WTC11 (cell line): ENCODE measurements at regions not wholly inside any gene's neighbourhood (a gene's known extent, or its start where the extent isn't known, plus 50 kb on each side); places are given as distances from the start of the nearest gene placed in this dataset.

Source experiments
- ATAC-seq: fragments of 200-7000 bp; cut with Tn5 transposase; 2 replicates; pipeline ENCODE4 v1.10.0; 2021; ENCODE audit warnings: mild to moderate bottlenecking, moderate library complexity
- CTCF ChIA-PET: fragments of 300-600 bp; sonication (Branson Sonifier 250); formaldehyde crosslinking; loops from one replicate; lab custom pipeline; 2021; ENCODE audit warnings: antibody characterized with exemption; lab: Charles Lee
- POLR2A ChIA-PET: fragments of 350-600 bp; sonication (Branson Sonifier 250); formaldehyde crosslinking; loops from one replicate; lab custom pipeline; 2021; ENCODE audit warnings: antibody characterized with exemption; lab: Charles Lee
- DNase-seq: peaks from one replicate; pipeline ENCODE4 v3.0.0; 2021; ENCODE audit warnings: low spot score
- H3K27ac Mint-ChIP-seq: 2 replicates; pipeline ENCODE4 v1.8.0; 2021; ENCODE audit warnings: mixed read lengths
- H3K27me3 Mint-ChIP-seq: 2 replicates; pipeline ENCODE4 v1.8.0; 2021; ENCODE audit warnings: low read depth, mild to moderate bottlenecking, moderate library complexity, mixed read lengths
- H3K36me3 Mint-ChIP-seq: 2 replicates; pipeline ENCODE4 v1.8.0; 2021; ENCODE audit warnings: mixed read lengths
- H3K4me1 Mint-ChIP-seq: 2 replicates; pipeline ENCODE4 v1.8.0; 2022; ENCODE audit warnings: mixed read lengths
- H3K4me3 Mint-ChIP-seq: 2 replicates; pipeline ENCODE4 v1.8.0; 2021; ENCODE audit warnings: mild to moderate bottlenecking, moderate library complexity, mixed read lengths
- H3K9me3 Mint-ChIP-seq: 2 replicates; pipeline ENCODE4 v1.8.0; 2021; ENCODE audit warnings: mixed read lengths
- EMX1 ChIP-seq: fragments of 250-450 bp; sonication (Bioruptor Pico); IDR thresholded peaks from 2 replicates; pipeline ENCODE4 v1.8.0; 2021; ENCODE audit warnings: mild to moderate bottlenecking
- ESRRA ChIP-seq: sonication (generic); formaldehyde crosslinking; IDR thresholded peaks from 2 replicates; pipeline ENCODE4 v1.8.1; 2022; ENCODE audit warnings: mild to moderate bottlenecking, missing genetic modification reagents, borderline replicate concordance
- FOXJ3 ChIP-seq: sonication (generic); formaldehyde crosslinking; IDR thresholded peaks from 2 replicates; pipeline ENCODE4 v1.9.0; 2021; ENCODE audit warnings: missing genetic modification reagents, mild to moderate bottlenecking, borderline replicate concordance
- GABPB1 ChIP-seq: sonication (generic); formaldehyde crosslinking; IDR thresholded peaks from 2 replicates; pipeline ENCODE4 v1.8.1; 2023; ENCODE audit warnings: mild to moderate bottlenecking, missing genetic modification reagents
- GTF2I ChIP-seq: fragments of 250-450 bp; sonication (Bioruptor Pico); conservative IDR thresholded peaks from 2 replicates; pipeline ENCODE4 v1.4.0; 2021; ENCODE audit warnings: mild to moderate bottlenecking
- MXD4 ChIP-seq: fragments of 250-450 bp; sonication (Bioruptor Pico); IDR thresholded peaks from 2 replicates; pipeline ENCODE4 v1.8.0; 2021; ENCODE audit warnings: mild to moderate bottlenecking, moderate library complexity, borderline replicate concordance
- NFATC4 ChIP-seq: fragments of 250-450 bp; sonication (Bioruptor Pico); IDR thresholded peaks from 2 replicates; pipeline ENCODE4 v1.9.0; 2021; ENCODE audit warnings: mild to moderate bottlenecking
- NFE2L1 ChIP-seq: sonication (generic); formaldehyde crosslinking; IDR thresholded peaks from 2 replicates; pipeline ENCODE4 v1.8.1; 2023; ENCODE audit warnings: missing genetic modification reagents
- NR1H2 ChIP-seq: sonication (generic); formaldehyde crosslinking; IDR thresholded peaks from 2 replicates; pipeline ENCODE4 v1.9.0; 2021; ENCODE audit warnings: mild to moderate bottlenecking, moderate library complexity, missing genetic modification reagents
- NR3C1 ChIP-seq: sonication (generic); formaldehyde crosslinking; conservative IDR thresholded peaks from 2 replicates; pipeline ENCODE4 v1.8.1; 2023; ENCODE audit warnings: low read depth, mild to moderate bottlenecking, missing genetic modification reagents
- OVOL2 ChIP-seq: fragments of 250-450 bp; sonication (Bioruptor Pico); IDR thresholded peaks from 2 replicates; pipeline ENCODE4 v1.9.0; 2021; ENCODE audit warnings: mild to moderate bottlenecking, borderline replicate concordance
- RELA ChIP-seq: sonication (generic); formaldehyde crosslinking; IDR thresholded peaks from 2 replicates; pipeline ENCODE4 v1.8.1; 2022; ENCODE audit warnings: missing genetic modification reagents, mild to moderate bottlenecking, borderline replicate concordance
- TEAD4 ChIP-seq: sonication (generic); formaldehyde crosslinking; IDR thresholded peaks from 2 replicates; pipeline ENCODE4 v1.8.0; 2022; ENCODE audit warnings: mild to moderate bottlenecking, missing genetic modification reagents
- ZNF317 ChIP-seq: sonication (generic); formaldehyde crosslinking; IDR thresholded peaks from 2 replicates; pipeline ENCODE4 v1.8.1; 2023; ENCODE audit warnings: low read depth, mild to moderate bottlenecking, moderate library complexity, missing genetic modification reagents, borderline replicate concordance
- ZNF671 ChIP-seq: fragments of 250-450 bp; sonication (Bioruptor Pico); IDR thresholded peaks from 2 replicates; pipeline ENCODE4 v1.8.0; 2021; ENCODE audit warnings: mild to moderate bottlenecking
- TF ChIP-seq, protein P1 (sequence below): fragments of 250-450 bp; sonication (Bioruptor Pico); IDR thresholded peaks from 2 replicates; pipeline ENCODE4 v1.9.0; 2021; ENCODE audit warnings: mild to moderate bottlenecking
- TF ChIP-seq, protein P2 (sequence below): sonication (generic); formaldehyde crosslinking; conservative IDR thresholded peaks from 2 replicates; pipeline ENCODE4 v1.8.1; 2022; ENCODE audit warnings: mild to moderate bottlenecking, missing genetic modification reagents
- TF ChIP-seq, protein P3 (sequence below): sonication (generic); formaldehyde crosslinking; IDR thresholded peaks from 2 replicates; pipeline ENCODE4 v1.8.0; 2022; ENCODE audit warnings: mild to moderate bottlenecking, missing genetic modification reagents
- TF ChIP-seq, protein P4 (sequence below): sonication (generic); formaldehyde crosslinking; IDR thresholded peaks from 2 replicates; pipeline ENCODE4 v1.8.0; 2023; ENCODE audit warnings: mild to moderate bottlenecking, missing genetic modification reagents
- TF ChIP-seq, protein P5 (sequence below): sonication (generic); formaldehyde crosslinking; IDR thresholded peaks from 2 replicates; pipeline ENCODE4 v1.8.1; 2022; ENCODE audit warnings: low read depth, missing genetic modification reagents, borderline replicate concordance
- TF ChIP-seq, protein P6 (sequence below): sonication (generic); formaldehyde crosslinking; IDR thresholded peaks from 2 replicates; pipeline ENCODE4 v1.8.1; 2023; ENCODE audit warnings: mild to moderate bottlenecking, moderate library complexity, missing genetic modification reagents

DNA sequence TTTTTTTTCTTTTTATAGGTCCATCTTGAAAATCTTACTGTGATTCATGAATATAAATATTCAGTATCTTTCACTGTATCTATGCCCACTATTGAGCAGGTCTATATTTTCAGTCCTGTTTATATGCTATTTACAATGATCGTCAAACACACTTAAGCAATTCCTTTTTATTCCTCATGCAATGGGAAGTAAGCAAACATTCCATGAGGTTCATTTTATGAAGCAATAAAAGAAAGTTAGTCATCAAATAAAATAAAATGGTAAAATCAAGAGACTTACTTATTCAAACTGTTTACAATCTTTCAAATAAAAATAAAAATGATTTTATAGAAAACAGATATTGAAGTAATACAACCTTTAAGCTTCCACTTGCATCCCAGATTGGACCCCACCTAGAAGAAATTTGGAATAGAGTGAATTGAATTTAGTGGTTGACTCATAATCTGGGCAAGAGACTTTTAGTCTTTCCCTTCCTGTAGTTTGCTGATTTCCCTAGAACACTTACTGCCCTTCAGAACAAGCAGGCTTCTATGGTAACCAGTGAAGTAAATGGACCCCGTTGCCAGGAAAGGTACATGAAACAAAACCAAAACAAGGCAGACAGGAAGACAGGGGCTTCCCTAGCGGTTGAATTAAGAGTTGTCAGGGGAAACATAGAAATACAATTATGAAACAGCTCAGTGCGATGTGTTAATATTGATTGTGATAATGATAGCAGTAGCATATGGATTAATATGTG, 241.0 kb upstream of the ATP2B1 start:
- Mint-ChIP-seq H3K9me3 (no peaks in the 10 kb centered on the region), H3K27ac (no peak overlapping the region), H3K27me3 (no peaks in the 10 kb centered on the region), H3K4me1 (peaks cover 30% of the 10 kb centered on the region), H3K4me3 (no peak overlapping the region)
- DNase-seq (no peak), ATAC-seq (0 out of 2 replicates have a peak, but pooled peaks have one; percentile 21)
- POLR2A ChIA-PET, result no interaction called here
- TF ChIP-seq OVOL2 (no peak), FOXJ3 (no peak)
- TF ChIP-seq, all 79 proteins: peak for 0
- CTCF ChIA-PET, result no interaction called here
- no peaks in the 10 kb centered on the region for H3K36me3 Mint-ChIP-seq

DNA sequence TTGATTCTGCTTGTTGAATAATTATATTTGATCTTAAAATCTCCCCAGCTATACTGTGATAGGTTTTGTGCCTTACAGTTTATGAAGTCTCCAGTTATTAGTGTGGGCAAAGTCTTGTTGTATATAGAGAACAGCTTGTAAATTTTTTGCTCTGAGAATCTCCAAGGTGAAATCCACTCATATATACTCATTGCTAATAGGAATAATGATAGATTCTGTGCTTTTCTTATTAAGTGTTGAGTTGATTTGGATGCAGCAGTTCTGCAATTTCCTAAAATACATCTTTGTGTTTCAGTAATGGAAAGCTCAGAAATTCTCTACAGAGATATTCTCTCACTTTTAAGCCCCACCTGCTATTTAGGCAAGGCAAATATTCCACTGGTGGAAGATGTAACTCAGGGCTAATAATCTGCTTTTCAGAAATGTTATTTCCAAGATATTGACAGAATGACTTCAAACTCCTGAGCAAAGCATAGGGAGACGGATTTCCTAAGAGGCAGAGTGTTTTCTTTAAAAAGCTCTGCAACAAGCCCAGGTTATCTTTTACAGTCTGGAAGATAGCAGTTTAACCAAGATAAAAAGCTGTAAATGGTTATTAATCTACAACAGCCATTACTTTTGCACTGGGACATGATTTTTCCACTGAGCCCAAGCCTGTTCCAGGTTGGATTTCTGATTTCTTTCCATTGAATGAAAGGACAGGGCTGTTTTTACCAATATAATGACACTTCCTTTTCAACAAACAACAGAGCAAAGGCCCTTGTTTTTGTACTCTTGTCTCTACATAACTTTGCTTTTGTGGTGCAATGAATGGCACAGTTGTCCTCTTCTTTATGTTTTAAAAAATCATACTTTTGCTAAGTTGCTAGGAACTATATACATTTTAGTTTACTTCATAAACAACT, 239.9 kb upstream of the ATP2B1 start:
- POLR2A ChIA-PET, result no interaction called here
- DNase-seq, result no peak
- no peaks in the 10 kb centered on the region for H3K27me3 Mint-ChIP-seq
- no peak for TF ChIP-seq NR1H2
- TF ChIP-seq, protein P1, sequence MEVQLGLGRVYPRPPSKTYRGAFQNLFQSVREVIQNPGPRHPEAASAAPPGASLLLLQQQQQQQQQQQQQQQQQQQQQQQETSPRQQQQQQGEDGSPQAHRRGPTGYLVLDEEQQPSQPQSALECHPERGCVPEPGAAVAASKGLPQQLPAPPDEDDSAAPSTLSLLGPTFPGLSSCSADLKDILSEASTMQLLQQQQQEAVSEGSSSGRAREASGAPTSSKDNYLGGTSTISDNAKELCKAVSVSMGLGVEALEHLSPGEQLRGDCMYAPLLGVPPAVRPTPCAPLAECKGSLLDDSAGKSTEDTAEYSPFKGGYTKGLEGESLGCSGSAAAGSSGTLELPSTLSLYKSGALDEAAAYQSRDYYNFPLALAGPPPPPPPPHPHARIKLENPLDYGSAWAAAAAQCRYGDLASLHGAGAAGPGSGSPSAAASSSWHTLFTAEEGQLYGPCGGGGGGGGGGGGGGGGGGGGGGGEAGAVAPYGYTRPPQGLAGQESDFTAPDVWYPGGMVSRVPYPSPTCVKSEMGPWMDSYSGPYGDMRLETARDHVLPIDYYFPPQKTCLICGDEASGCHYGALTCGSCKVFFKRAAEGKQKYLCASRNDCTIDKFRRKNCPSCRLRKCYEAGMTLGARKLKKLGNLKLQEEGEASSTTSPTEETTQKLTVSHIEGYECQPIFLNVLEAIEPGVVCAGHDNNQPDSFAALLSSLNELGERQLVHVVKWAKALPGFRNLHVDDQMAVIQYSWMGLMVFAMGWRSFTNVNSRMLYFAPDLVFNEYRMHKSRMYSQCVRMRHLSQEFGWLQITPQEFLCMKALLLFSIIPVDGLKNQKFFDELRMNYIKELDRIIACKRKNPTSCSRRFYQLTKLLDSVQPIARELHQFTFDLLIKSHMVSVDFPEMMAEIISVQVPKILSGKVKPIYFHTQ (CRISPR knock-in tag), result no peak
- no peak for TF ChIP-seq GTF2I (CRISPR knock-in tag)
- TF ChIP-seq RELA, result no peak
- no peak for TF ChIP-seq ESRRA (CRISPR knock-in tag)
- no peak for TF ChIP-seq NR3C1 (CRISPR knock-in tag)
- TF ChIP-seq MXD4, result no peak
- TF ChIP-seq NFE2L1 (CRISPR knock-in tag), result no peak
- TF ChIP-seq NFATC4 (CRISPR knock-in tag), result no peak
- TF ChIP-seq ZNF317, result no peak
- TF ChIP-seq, protein P2, sequence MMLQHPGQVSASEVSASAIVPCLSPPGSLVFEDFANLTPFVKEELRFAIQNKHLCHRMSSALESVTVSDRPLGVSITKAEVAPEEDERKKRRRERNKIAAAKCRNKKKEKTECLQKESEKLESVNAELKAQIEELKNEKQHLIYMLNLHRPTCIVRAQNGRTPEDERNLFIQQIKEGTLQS (CRISPR knock-in tag), result no peak
- TF ChIP-seq, protein P3, sequence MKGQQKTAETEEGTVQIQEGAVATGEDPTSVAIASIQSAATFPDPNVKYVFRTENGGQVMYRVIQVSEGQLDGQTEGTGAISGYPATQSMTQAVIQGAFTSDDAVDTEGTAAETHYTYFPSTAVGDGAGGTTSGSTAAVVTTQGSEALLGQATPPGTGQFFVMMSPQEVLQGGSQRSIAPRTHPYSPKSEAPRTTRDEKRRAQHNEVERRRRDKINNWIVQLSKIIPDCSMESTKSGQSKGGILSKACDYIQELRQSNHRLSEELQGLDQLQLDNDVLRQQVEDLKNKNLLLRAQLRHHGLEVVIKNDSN (CRISPR knock-in tag), result no peak
- no peak for TF ChIP-seq GABPB1
- TF ChIP-seq, protein P4, sequence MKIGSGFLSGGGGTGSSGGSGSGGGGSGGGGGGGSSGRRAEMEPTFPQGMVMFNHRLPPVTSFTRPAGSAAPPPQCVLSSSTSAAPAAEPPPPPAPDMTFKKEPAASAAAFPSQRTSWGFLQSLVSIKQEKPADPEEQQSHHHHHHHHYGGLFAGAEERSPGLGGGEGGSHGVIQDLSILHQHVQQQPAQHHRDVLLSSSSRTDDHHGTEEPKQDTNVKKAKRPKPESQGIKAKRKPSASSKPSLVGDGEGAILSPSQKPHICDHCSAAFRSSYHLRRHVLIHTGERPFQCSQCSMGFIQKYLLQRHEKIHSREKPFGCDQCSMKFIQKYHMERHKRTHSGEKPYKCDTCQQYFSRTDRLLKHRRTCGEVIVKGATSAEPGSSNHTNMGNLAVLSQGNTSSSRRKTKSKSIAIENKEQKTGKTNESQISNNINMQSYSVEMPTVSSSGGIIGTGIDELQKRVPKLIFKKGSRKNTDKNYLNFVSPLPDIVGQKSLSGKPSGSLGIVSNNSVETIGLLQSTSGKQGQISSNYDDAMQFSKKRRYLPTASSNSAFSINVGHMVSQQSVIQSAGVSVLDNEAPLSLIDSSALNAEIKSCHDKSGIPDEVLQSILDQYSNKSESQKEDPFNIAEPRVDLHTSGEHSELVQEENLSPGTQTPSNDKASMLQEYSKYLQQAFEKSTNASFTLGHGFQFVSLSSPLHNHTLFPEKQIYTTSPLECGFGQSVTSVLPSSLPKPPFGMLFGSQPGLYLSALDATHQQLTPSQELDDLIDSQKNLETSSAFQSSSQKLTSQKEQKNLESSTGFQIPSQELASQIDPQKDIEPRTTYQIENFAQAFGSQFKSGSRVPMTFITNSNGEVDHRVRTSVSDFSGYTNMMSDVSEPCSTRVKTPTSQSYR (CRISPR knock-in tag), result no peak
- TF ChIP-seq, protein P5, sequence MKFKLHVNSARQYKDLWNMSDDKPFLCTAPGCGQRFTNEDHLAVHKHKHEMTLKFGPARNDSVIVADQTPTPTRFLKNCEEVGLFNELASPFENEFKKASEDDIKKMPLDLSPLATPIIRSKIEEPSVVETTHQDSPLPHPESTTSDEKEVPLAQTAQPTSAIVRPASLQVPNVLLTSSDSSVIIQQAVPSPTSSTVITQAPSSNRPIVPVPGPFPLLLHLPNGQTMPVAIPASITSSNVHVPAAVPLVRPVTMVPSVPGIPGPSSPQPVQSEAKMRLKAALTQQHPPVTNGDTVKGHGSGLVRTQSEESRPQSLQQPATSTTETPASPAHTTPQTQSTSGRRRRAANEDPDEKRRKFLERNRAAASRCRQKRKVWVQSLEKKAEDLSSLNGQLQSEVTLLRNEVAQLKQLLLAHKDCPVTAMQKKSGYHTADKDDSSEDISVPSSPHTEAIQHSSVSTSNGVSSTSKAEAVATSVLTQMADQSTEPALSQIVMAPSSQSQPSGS, result no peak
- no peak for TF ChIP-seq EMX1 (CRISPR knock-in tag)
- no peak for TF ChIP-seq OVOL2
- TF ChIP-seq, protein P6, sequence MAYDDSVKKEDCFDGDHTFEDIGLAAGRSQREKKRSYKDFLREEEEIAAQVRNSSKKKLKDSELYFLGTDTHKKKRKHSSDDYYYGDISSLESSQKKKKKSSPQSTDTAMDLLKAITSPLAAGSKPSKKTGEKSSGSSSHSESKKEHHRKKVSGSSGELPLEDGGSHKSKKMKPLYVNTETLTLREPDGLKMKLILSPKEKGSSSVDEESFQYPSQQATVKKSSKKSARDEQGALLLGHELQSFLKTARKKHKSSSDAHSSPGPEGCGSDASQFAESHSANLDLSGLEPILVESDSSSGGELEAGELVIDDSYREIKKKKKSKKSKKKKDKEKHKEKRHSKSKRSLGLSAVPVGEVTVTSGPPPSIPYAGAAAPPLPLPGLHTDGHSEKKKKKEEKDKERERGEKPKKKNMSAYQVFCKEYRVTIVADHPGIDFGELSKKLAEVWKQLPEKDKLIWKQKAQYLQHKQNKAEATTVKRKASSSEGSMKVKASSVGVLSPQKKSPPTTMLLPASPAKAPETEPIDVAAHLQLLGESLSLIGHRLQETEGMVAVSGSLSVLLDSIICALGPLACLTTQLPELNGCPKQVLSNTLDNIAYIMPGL, result no peak
- no peak for TF ChIP-seq ZNF671
- TF ChIP-seq TEAD4, result no peak
- peaks cover 30% of the 10 kb centered on the region for H3K4me1 Mint-ChIP-seq
- H3K4me3 Mint-ChIP-seq, result no peak overlapping the region
- CTCF ChIA-PET, result interaction anchor here (1.1 kb wide), 1 partner anchor 12 kb away, joined by 3 read pairs; no protein-coding TSS in a partner anchor
- H3K36me3 Mint-ChIP-seq, result no peaks in the 10 kb centered on the region
- ATAC-seq, result no peak
- H3K27ac Mint-ChIP-seq, result no peak overlapping the region
- no peaks in the 10 kb centered on the region for H3K9me3 Mint-ChIP-seq
